ENCODE measurements at regions not wholly inside any gene's neighbourhood (a gene's known extent, or its start where the extent isn't known, plus 50 kb on each side); places are given as distances from the start of the nearest gene placed in this dataset.

DNA sequence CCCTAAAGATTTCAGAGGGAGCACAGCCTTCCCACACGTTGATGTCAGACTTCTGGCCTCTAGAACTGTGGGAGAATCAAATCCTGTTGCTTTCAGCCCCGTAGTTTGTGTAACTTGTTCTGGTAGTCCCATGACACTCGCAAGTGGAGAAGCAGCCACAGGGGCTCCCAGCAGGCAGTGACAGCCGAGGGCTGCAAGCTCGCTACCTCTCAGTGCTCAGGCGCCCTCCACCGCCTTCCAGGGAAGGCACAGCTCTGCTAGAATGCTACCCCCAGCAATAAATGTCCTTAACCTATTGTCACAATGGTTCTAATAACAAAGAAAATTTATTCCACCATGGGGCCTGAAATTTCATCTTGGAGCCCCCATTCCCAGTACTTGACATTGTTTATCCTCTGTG lies 143.1 kb upstream of the ZNF236 start:
- DNase-seq, result no peak

DNA sequence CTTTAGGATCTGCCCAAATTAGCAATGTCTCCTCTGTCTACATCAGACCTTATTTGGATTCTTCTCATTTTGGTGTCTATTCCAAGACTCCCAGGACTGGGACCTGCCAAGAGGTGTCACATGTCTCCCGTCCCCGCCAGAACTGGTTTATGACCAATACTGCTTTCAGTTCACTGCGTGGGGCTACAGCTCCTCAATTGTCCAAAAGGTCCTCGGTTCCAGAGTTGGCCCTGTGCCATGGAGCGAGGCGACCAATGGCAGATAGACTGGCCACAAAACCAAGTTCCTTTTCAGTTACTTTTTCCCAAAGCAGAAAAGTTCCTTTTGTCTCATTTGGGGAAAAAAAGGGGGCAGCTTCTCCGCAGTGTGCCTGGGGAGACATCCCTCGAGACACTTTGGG lies 144.1 kb upstream of the ZNF236 start:
- no peak for DNase-seq

DNA sequence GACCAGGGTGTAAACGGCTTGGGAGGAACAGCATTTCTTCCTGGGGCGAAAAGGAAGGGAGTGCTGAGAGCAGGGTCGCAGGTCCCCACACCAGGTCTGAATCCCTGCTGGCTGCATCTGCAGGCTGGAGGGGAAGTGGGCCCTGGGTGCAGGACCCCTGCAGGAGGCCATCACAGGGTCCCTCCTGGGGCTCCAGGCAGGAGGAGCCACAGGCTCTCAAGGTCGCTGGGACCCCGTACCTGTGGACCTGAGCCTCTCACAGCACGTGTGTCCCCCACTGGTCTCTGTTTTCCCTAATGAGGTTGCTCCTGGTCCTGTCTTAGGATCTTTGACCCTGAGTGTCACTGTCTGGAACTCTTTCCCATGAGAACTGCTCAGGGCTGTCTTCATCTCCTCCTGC lies 147.8 kb upstream of the ZNF236 start:
- DNase-seq, result no peak

DNA sequence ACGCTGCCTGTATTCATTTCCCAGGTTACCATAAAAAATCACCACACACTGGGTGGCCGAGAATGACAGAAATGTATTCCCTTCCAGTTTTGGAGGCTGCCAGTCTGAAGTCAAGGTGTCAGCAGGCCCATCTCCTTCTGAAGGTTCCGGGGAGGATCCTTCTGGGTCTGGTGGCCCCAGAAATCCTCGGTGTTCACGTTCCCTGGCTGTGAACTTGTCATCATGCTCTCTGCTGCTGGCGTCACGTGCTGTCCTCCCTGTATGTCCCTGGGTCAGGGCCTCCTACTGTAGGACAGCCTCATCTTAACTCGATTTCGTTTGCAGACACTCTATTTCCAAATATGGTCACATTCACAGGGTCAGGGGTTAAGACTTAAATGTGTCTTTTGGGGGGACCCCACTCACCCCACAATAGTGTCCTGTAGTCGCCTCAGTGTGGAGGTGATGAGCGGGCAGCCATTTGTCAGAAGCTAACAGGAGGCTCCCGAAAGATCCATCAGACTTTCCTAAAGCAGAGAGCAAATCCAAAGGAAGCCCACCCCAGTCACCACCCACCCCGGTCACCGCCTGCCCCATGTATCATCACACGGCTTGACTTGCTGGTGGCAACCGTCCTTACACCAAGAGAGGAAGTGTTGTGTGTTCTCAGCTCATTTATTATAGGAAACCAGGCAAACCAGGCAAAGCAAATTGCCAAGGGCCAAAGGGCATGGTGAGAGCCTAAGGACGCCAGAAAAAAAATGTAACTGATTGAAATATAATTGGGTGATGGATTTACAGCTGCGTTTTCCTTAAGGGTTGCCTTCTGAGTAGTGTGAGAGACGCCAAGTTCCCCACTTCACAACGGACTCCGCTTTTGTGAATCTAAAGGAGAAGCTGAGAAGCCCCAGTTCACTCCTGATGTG lies 148.8 kb upstream of the ZNF236 start:
- no peak for DNase-seq

DNA sequence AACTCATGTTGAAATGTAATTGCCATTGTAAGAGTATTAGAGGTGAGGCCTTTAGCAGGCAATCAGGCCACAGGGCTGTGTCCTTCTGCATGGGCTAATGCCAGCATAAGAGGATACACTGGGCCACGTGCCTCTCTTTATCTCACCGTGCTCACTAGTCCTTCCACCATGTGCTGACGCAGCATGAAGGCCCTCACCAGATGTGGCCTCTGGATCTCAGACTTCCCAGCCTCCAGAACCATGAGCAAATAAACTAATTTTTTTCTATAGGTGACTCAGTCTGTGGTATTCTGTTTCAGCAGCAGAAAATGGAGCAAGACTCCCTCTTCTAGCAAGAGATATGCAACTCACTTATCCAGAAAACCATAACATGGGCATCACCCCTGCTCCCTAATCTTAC lies 149.7 kb upstream of the ZNF236 start:
- no peak for DNase-seq

DNA sequence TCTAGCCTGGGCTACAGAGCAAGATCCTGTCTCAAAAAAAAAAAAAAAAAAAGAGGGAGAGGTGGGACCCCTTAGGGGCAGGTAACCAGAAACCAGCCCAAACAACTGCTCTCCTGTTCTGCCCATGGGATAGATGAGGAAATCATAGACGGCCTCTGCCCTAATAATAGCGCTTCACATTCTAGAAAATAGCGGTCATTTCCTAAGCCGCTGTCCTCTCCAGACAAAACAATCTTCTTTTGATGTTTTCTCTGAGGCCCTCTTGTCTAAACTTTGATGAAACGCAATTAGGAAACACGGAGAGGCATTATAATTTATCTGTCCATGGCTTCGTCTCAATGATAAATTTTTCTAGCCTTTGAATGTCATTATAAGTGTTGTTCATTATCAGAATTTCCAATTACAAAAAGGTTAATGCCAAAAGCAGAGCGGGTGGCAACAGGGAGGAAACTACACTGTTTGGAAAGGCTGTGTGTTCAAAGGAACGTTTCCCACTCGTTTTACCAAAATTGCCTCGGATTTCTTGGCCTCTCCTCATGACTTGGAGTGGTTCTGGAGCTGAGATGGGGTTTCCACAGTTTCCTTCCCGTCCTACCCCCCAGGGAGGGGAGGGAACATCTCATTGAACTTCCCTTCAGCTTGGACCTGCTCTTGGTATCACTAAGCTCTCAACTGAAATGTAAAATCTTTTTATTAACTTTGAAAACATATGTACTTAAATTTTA lies 151.6 kb upstream of the ZNF236 start:
- DNase-seq, result no peak

DNA sequence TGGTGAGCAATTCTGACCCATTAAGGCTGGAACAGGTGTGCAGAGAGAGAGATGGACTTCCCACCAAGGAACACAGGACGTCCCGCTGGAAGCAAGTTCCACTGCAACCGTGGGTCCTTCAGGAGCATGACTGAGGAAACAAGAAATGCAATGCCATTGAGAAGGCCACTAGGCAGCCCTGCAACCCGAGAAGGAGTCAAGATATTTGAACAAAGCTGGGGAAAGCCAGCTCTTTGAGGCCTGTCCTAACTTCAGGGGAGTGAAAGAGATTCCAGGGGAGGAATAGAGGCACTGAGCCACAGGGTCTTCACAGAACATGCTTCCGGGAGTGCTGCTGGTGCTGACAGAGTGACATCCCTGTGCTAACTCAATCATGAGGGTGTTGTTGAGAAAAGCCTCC lies 153.8 kb upstream of the ZNF236 start:
- DNase-seq, result no peak

DNA sequence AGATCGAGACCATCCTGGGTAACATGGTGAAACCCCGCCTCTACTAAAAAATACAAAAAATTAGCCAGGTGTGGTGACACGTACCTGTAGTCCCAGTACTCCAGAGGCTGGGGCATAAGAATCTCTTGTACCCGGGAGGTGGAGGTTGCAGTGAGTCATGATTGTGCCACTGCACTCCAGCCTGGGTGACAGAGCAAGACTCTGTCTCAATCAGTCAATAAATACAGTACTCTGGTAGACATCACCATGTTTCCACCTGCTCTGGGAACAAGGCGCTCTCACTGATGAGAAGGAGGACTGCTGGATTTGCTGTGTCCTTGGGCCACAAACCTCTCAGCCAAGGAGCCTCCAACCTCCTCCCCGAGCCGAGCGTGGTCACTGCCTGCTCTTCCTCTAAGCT lies 154.2 kb upstream of the ZNF236 start:
- no peak for DNase-seq

DNA sequence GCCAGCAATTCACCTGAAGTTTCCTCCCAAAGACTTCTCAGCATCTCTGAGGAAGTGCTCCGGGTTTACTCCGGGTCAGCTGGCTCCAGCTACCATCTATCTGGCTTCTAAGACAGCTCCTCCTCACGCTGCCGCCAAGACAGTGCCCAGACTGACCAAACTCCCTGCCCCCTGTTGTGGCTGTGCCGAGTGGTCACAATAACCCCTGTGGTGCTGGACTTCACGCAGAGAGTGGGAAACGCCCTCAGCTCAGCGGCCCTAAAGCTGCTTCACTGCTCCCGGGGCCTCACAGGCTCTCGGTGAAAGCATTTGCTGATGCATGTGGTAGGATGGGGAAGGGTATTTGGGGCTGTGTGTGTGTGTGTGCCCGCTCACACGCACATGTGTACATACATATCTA lies 154.8 kb upstream of the ZNF236 start:
- DNase-seq, result no peak

DNA sequence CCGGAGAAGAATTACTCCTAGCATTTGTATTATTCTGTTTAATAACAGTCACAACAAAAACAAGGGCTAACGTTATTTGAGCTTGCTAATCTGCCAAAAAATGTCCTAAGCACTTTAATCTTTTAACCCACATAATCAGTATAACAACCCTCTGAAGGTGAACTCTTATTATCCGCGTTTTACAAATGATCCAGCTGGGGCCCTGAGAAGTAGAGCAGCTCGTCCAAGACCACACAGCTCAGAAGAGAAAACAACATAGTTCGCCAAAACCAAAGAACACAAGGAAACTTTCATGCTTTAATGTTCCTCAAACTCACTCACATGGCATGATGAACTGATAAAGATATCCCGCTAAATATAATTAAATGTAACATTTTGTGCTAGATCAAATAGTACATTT lies 159.7 kb upstream of the ZNF236 start:
- DNase-seq, result no peak

DNA sequence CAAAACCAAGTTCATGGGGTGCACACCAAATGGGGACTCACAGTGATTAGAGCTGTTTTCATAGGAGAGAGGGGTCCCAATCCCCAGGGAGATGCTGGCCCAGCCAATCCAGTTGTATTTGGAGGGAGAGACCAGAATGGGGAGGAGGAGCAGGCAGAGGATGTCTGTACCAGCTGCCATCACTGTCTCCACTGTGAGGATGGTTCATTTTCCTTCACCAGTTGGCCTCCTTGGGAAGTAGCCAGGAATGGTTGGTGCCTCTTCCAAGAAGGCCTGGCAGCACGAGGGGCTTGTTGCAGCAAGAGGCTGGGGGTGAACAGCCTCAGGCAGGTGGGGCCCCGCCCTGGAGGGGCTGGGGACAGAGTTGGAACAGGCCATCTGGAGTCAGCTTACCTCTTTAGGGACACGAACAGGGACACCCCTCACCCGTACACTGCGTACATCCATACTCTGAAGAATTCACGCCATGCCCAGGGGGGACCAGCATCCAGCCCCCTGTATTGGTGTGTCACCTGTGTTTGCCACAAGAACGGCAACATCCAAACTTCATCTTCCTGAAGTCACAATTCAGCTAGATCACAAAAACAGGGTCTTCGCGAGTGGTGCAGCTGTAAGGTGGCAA lies 161.7 kb upstream of the ZNF236 start:
- DNase-seq, result no peak

DNA sequence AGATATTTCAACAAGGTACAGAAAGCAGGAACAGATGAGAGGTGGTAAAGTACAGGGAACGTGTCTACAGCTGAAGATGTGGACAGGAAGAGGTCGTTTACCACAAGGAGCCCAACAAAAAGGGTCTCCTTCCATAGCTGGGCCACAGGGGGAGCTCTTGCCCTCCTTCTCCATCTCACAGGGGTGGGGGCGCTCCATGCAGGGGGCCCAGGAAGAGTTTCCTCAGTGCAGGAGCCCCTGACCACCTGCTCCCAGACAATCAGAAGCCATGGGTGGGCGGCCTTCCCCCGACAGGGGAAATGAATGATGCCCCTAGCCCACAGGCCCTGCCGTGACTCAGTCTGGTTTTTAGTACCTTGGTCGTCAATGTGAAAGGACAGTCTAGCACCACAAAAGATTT lies 163.6 kb upstream of the ZNF516 start:
- peak; percentile 28 for DNase-seq

DNA sequence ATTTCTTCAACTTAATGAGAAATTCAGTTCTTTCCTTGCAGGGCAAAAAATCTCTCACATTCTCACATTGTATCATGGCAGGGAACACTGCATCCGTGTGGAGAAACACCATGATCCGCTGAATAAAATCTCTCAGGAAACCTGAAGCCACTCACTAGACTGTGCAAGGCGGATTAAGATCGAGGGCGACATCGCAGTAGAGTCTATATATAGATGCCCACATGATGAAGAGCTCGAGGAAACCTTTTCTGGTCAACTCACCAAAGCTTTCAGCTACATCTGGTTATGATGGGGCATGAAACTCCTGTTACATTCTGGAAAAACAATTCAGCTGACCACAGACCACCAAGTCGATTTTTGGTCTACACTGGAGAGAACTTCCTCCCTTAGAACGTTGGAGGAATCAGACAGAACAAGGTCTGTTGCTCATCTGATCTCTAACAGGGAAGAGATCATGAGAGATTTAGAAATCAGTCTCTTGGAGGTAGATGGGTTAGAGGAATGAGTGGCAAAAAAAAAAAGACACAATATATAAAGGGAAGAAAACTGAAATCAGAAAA lies 162.9 kb upstream of the ZNF516 start:
- DNase-seq, result peak; percentile 28

DNA sequence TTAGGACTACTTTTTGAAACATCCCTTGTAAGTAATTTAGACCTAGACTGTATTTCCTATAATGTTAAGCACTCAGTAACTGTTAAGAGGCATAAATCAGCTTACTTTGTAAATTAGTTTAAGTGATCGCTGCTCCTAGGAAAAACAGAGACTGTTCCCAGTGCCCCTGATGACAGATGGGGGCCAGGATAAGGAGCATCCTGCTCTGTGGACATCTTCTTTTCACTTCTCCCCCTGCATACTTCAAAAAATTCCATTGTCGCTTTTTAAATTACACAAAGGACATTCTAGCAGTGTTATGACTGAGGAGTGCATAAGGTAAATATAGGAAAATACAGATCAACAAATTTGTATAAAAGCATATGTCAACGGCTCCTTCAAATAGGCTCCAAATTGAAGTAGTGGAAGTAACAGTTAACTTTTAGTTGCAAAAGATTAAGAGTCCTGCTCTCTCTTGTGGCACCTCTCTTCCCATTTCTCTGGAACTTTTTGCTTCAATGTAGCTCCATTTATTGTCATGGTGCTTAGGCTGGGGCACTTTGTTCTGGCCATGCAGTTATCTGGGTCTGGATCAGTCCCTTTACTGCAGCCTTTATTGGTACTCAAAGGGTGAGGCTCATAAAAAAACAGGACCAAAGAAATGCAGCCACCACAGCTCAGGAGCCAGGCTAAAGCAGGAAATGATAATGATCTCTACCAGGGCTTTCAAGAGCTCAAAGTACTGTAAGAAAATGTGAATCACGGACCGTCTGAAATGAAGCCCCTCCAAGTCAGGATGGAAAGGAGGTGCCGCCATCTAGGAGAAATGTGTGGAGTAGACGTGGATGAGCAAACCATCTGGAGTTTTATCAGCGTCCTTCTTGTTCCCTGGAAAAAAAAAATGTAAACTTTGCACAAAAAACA lies 162.1 kb upstream of the ZNF516 start:
- DNase-seq, result peak; percentile 14

DNA sequence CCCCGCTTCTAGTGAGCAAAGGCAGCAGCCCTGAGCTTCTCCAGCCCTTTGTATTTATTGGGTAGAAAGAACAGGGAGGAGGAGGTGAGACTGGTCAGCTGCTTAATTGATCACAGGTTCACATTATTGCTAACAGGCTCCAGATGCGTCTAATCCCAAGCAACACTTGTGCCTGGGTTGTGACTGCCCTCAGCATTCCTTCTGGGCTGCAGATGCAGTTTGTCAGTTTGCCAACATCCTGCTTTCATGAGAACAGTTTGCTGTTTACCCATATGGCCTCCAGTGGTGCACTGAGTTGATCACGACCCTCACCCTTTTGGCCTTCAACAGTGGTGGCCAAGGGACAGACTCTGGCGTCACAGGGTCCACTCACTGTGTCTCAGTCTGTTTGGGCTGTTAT lies 159.5 kb upstream of the ZNF516 start:
- DNase-seq, result no peak

DNA sequence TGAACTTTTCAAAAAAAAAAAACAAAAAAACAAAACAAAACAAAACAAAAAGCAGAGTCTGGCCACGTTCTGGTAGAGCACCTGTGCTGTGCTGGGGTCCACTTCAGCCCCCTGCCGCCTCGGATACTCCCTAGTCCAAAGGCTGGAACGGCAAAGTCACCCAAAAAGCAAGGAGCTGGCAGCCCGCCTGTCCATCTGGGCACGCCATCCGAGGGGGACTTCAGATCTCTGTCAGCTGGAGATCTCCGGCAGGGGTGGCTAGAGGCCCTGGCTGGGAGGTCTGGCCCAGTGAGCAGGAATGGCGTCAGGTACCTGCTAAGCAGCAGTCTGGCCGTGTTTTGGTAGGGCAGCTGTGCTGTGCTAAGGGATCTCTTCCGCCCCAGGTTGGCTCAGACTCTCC lies 152.3 kb upstream of the ZNF516 start:
- no peak for DNase-seq

DNA sequence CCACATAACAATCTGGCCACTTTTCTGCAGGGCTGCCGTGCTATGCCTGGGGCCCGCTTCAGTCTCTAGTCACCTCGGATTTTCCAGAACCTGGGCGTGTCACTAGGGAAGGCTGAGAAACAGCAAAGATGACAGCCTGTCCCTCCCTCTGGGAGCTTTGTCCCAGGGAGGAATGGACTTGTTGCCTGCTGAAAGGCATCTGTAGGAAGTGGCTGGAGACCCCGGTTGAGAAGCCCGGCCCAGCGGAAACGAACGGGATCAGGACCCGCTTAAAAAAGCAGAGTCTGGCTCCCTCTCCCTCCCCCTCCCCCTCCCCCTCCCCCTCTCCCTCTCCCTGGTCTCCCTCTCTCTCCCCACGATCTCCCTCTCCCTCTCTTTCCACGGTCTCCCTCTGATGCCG lies 149.5 kb upstream of the ZNF516 start:
- no peak for DNase-seq

DNA sequence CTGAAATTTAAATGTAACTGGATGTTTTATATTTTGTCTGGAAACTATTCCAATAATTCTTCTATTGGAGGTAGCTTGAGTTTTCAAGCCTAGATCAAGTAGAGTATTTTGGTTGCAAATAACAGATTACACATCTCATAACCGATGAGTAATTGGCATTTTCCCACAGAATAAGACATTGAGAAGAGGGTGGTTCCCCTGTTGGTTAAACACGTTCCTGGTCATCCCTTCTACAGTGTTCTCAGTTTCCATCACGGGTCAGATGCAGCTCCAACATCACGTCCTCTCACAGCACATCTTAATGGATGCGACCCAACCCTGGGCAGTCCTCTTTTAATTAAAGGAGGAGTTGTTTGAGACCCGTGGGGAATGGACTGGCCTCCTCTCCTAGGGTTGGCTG lies 149.0 kb upstream of the ZNF516 start:
- no peak for DNase-seq

DNA sequence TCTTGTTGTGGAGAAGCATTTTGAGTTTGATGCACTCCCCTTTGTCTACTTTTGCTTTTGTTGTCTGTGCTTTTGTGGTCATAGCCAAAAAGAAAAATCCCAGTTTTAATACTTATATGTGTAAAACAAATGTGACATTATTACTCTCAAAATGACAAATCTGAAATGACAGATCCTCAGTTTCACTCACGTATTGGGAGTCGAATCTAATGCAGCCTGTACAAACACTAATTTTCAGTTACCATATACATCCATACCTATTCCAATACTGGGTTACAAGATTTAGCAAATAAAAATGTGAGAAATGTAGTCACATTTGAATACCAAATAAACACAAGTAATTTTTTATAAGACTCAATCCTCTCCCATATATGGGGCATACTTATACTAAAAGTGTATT lies 148.2 kb upstream of the ZNF516 start:
- no peak for DNase-seq

DNA sequence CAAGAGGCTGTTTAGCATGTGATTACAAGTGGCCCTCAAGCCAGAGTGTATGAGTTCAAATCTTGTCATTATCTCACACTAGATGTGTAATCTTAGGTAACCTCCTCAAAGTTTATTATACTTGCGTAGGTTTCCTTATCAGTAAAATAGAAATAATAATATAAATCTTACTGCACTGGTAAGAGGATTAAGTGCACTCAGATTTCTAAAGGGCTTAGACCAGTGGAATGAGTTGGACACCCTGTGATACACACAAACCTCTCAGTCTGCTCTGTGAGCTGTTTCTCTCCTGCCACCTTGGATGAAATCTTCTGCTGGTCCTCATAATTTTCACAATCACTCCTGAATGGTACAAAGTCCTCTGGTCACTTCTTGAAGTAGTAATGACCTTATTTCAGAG lies 145.4 kb upstream of the ZNF516 start:
- no peak for DNase-seq

DNA sequence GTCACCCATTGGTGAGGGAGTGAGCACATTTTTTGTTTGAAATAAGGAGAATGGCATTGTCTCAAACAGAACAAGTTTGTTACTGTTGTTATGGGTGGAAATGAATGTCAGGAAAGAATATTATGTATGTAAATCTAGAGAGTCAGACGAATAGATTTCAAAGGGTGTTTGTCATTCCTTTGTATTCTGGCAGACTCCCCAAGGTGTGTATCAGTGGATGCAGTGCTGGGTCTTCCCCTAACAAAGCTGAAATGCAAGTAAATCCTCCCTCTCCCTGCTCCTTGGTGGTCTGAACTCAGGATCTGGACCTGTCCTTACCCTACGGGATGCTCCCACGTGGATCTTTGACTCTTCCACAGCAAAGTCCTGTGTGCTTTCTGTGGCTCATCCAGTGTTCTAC lies 139.5 kb upstream of the ZNF516 start:
- no peak for DNase-seq

DNA sequence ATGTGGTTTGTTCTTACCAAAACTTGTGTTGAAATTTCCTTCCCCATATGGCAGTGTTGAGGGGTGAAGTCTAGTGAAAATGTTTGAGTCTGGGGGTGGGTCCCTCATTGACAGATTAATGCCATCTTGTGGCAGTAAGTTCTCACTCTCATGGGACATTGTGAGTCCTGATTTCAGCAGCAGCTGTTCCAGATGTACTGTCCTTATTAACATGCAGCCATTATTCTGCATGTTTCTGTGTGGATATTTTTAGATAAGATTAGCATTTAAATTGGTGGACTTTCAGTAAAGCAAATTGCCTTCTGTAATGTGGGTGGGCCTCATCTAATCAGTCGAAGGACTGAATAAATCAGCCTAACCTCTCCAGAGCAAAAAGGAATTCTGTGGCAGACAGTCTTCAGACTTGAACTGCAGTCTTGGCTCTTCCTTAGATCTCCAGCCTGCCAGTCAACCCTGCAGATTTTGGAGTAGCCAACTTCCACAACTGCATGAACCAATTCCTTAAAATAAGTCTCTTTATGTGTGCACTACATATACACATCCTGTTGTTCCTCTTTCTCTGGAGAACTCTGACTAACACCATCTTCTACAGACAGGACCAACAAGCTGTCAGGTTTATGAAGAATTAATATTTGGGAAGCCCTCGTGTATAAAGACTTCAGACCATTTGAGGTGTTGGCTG lies 138.7 kb upstream of the ZNF516 start:
- DNase-seq, result no peak

Data from KG1 (cell line).